ENCODE measurements at regions not wholly inside any gene's neighbourhood (a gene's known extent, or its start where the extent isn't known, plus 50 kb on each side); places are given as distances from the start of the nearest gene placed in this dataset.
"Not testable (repeated sequence)": the region's sequence is repeated elsewhere in the genome, so short reads cannot be mapped to it uniquely, and the experiment has no call there.

DNA sequence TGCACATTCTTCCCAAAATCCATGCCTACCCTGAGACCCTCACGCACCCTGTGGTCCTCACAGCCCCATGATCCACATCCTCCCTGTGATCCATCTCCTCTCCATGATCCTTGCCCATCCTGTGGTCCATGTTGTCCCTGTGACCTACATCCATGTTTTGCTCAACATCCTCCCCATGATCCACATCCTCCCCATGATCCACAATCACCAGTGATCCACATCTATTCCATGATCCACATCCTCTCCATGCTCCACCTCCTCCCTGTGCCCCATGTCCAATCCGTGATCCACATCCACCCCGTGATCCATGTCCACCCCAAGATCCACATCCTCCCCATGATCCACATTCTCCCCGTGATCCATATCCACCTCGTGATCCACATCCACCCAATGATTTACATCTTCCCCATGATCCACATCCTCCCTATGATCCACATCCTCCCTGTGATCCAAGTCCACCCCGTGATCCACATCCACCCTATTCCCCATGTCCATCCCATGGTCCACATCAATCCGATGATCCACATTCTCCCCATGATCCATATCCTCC is 281.2 kb downstream of the MYCN start:
- no peak for DNase-seq (ENCODE audit: low read depth)

DNA sequence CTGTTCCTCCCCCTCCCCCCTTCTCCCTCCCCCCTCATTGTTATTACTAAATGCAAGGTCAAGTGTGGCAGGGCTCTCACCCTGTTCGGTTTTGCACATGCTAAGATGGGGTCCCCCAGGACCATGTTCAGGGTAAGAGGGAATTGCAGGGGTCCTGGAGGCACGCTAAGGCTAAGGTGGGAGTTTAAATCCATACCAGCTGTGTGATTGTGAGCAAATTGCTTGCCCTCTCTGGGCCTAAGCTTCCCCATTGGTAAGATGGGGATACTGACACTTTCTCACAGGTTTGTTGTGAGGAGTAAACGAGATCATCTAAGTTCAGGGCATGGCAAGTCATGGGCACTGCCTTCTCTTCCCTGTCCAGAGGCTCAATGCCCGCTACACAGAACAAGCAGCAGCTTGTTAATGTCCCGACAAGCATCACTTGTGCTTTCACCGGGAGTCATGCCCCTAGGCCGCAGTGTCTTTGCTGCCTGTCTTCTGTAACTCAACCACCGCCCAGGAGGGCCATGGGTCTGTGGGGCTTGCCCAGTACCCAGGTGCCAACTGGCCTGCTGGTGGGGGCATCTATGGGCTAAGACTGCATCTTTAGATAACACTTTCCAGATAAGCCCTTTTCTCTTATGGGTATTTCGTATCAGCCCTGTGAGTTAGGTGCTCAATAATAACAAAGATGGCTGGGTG is 279.1 kb downstream of the MYCN start:
- DNase-seq (ENCODE audit: low read depth) = no peak

DNA sequence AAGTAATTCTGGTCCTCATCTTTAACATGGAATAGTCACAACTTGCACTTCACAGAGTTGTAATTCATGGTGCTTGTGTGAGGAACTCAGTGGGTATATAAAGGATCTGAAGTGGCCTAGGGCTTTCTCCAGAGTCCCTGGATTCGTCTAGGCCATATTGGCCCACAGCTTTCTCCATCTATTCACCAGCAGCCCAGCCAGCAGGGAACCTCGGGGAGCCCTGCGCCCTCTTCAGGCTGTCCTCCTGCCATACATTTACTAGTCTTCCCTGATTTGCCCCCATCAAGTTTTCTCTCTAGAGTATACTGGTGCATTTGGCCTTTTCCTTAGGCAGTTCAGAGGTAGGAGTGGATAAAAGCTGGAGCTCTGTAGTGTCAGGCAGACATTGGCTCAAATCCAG is 278.3 kb downstream of the MYCN start:
- DNase-seq (ENCODE audit: low read depth) = no peak

DNA sequence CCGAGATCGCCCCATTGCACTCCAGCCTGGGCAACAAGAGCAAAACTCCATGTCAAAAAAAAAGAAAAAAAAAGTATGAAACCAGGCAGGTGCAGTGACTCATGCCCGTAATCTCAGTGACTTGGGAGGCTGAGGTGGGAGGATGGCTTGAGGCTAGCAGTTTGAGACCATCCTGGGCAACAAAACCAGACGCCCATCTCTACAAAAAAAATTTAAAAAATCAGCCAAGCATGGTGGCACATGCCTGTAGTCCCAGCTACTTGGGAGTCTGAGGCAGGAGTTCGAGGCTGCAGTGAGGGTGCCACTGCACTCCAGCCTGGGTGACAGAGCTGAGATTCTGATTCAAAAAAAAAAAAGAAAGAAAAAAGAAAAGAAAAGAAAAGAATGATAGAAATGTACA is 277.8 kb downstream of the MYCN start:
- no peak for DNase-seq (ENCODE audit: low read depth)

DNA sequence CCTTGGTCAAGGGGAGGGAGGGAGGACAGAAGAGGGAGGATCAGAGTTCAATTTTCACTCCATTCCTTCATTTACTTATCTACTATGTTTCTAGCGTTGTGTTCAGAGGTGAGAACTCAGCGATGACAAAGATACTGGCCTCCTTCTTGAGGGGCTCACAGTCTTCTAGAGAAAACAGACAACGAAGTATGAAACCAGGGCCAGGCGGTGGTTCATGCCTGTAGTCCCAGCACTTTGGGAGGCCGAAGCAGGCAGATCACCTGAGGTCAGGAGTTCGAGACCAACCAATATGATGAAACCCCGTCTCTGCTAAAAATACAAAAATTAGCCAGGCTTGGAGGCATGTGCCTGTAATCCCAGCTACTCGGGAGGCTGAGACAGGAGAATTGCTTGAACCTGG is 277.4 kb downstream of the MYCN start:
- not testable (repeated sequence) for DNase-seq (ENCODE audit: low read depth)

DNA sequence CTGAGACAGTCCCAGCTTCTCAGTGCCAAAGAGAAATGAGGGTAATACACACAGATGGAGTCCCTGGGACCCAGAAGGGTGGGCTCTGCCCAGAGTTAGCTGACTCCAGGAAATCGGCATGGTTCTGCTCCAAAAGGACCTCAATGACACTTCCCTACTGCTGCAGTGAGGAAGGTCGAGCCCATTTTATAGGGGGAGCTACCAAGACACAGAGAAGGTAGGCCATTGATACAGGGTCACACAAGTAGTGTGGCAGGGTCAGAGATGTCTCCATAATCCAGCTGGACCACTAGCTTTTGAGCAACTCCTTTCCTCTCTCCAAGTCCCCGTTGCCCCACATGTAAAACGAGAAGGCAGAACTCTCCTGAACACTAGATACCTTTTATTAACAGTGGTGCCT is 276.9 kb downstream of the MYCN start:
- no peak for DNase-seq (ENCODE audit: low read depth)

DNA sequence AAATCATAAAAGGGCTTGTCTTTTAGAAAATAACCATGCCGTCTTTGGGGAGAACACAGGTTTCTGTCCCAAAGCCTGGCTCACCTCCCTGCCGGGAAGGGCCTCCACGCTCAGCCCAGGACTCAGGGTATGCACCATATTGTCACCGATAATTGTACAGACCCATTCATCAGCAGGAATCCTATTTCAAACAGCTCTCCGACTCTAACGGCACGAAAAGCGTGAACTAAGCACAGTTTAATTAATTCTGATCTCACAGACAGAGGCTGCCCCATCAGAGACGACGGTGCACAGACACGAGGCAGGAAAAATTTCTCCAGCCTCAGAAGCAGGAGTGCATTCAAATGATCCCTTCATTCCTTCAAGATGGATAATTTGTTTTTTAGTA is 276.2 kb downstream of the MYCN start:
- DNase-seq (ENCODE audit: low read depth) = no peak

DNA sequence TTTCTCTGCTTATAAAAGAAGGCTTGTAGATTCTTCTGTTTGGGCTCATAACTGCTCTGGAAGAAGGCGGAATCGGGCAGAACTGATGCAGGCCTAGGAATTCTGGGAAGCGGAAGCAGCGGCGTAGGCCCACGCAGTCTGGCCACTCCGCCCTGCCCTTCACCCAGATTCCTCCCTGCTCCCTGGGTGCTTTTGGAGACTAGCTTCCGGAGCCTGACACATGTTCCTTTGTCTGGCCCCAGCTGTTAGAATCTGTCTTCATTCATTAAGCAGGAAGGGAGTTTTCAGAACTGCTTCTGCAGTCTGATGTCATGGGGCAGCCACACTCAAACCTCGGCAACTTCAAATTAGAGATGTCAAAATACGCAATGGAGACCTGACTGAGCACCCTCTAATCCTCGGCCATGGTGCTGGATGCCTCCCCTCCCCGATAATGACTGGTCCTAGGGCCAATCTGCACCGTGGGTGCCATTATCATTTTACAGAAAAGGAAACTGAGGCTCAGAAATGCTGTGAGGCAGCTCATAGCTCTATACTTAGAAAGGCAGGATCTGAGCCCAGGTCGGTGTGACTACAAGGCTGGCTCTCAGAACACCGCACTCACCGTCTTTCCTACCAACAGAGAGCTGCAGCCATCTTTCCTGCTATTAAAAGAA is 275.7 kb downstream of the MYCN start:
- DNase-seq (ENCODE audit: low read depth) = no peak

DNA sequence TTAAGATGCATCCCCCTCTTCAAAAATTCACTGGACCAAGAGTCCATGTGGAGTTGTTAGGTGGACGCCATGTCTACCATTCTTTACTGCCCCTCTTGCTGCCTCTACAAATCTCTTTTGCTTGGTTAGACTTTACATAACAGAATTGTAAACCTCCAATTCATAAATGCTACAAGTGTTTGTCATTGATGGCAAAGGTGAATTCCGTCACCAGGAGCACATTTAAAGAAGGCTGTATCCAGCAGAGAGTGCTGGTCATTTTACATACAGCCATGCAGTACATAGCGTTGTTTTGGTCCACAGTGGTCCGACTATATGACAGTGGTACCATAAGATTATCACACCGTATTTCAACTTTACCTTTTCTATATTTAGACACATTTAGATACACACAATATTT is 274.5 kb downstream of the MYCN start:
- no peak for DNase-seq (ENCODE audit: low read depth)

DNA sequence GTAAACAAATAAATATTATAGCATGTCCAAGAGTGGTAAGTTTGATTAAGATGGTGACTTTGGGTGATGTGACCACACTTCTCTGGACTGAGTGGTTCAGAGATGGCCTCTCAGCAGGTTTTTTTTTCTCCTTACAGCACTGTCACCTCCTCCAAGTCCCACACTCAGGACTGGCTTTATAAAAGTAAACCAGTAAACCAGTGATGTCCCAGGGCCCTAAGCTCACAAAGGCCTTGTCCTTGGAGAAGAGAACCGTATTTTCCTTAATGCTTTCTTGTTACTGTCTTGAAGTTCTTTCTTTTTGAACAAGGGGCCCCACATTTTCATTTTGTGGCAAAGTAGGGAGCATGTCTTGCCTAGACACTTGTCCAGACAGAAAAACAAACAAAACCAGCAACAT is 274.0 kb downstream of the MYCN start:
- no peak for DNase-seq (ENCODE audit: low read depth)

DNA sequence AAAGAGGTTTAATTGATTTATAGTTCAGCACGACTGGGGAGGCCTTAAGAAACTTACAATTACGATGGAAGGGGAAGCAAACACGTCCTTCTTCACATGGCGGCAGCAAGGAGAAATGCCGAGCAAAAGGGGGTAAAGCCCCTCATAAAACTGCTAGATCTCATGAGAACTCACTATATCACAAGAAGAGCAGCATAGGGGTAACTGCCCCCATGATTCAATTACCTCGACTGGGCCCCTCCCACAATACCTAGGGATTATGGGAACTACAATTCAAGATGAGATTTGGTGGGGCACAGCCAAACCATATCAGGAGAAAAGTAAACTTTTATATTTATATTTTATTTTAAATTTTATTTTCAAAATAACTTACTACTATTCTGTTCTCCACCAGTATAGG is 272.0 kb downstream of the MYCN start:
- no peak for DNase-seq (ENCODE audit: low read depth)

DNA sequence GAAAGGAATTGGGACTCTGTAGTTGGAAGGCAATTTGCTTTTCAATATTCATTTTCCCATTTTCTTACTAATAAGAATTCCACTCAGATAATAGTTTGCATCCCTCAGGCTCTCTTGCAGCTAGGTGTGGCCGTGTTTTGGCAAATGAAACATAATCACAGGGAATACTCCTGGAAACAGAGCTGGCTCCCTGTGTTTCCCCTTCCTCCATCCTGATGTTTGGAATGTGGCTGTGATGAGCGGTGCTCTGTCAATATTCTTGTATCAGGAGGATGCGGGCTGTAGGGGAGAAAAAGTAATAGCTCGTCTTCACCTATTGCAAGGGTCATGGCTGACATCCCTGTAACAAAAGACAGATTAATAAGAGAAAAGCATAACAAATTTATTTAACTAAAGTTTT is 271.0 kb downstream of the MYCN start:
- DNase-seq (ENCODE audit: low read depth) = no peak

DNA sequence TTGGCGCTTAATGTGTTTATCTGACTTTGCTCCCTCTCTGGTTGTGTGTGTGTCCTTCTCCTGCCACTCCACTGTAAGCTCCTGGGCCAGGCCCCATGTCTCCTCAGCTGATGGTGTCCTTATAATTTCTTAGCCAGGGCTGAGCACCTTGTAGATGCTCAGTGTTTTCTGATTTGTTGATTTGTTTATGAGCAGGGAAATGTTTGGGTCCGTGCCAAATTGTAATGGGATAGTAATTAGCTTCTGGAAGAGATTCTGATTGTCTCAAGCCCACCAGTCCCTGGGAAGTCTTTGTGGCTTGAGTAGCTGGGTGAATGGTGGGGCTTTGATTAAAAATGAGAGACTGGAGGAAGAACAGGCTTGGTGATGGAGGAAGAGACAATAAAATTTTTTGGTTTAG is 270.5 kb downstream of the MYCN start:
- DNase-seq (ENCODE audit: low read depth) = no peak

DNA sequence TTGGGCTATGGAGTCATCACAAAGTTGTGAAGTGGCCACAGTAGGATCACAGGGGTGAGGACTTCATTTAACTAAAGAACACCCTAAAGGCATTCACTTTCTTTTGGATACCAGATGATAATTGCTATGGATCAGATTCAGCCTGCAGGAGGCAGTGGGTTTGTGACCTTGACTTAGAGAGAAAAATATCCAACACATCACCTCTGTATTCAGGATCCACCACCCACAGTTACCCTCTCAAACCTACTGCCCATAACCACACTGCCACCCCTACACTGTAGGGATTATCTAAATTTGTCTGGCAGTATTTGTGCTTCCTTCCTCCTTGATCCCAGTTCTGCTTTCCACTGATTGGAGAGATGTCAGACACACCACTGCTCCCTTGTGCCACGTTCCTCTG is 269.4 kb downstream of the MYCN start:
- DNase-seq (ENCODE audit: low read depth) = no peak

DNA sequence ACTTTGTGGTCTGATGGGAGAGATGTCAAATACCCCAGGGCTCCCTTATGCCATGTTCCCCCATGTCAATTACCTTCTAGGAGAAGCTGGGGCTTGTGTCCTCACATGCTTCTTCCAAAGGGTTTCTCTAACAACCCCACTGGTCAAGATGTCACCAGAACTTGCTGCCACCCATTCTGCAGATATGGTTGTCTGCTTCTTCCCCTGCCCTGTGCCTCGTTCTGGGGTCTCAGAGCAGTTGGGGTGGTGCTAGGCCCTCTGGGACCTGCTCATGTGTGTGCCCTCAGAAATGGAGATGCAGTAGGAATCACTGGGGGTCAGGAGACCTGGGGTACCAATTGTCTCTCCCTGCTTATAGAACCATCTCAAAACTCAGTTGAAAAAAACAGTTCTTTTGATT is 268.6 kb downstream of the MYCN start:
- no peak for DNase-seq (ENCODE audit: low read depth)

DNA sequence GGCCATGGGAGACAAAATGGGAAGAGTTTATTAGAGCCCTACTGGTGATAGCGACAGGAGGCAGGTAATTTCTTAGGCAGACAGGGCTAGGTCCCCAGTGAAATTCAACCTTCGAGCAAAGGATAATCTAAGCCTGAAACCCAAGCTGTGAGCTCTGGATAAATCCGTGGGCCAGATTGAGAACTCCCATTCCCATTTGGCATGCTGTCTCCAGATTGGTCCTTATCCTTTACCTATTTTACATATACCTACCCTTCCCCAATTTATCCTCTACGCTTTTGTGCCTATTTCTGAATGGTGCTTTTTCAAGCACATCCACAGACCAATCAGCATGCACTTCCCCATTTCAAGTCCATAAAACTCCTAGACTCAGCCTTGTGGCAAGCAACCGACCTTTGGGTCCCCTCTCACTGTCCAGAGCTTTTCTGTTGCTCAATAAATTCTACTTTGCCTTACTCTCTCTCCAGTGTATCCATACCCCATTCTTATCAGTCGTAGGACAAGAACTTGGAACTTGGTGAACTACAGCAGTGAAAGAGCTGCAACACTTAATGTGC is 268.0 kb downstream of the MYCN start:
- no peak for DNase-seq (ENCODE audit: low read depth)

DNA sequence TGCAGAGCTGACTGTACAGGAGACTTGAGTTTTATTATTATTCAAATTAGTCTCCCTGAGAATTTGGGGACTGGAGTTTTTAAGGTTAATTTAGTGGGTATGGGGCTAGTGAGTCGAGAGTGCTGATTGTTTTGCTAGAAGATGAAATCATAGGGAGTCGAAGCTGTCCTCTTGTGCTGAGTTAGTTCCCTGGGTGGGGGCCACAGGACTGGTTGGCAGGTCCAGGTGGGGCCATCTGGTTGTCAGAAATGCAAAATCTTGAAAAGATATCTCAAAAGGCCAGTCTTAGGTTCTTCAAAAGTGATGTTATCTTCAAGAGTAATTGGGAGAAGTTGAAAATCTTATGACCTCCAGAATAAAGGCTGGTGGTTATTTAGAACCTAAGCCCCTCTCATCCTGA is 267.3 kb downstream of the MYCN start:
- DNase-seq (ENCODE audit: low read depth) = no peak

DNA sequence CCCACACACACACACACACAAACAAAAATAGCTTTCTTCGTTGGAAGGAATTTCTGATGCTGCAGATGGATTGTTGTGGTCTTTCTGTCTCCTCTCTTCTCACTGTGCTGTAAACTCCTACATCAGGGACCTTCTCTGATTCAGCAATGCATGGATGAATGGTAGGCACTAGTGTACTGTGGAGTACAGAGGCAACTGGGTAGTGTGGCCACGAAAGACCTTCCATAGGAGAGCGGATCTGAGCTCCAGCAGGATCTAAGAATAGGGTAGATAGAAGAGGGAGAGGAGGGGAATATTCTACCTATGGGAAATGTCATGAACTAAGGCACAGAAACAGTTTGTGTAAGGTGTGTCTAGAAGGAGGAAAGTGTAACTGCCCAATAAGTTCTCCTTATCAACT is 266.8 kb downstream of the MYCN start:
- DNase-seq (ENCODE audit: low read depth) = no peak

DNA sequence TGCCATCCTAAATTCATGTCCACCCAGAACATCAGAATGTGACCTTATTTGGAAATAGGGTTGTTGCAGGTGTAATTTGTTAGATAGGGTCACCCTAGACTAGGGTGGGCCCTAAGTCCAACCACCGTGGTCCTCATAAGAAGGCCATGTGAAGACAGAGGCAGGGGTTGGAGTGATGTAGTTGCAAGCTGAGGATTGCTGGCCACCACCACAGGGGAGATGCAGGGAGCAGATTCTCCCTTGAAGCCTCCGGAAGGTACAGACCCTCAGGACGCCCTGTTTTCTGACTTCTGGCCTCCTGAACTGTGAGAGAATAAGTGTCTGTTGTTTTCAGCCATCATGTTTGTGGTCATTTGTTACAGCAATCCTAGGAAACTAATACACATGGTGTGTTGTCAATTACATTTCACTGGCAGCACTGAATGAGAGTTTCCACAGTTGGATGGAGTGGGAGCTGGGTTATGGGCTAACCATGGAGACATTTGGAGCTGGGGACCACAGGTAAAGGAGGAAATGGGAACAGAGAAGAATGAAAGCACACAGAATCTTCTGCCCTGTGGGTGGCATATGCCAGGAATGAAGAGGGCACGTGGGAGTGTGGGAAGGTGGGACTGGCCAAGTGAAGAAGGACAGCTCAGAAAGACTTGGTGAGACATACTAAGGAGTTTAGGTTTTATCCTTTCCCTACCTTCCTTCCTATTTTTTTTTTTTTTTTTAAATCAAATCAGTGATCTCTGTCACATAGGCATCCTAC is 266.0 kb downstream of the MYCN start:
- no peak for DNase-seq (ENCODE audit: low read depth)

DNA sequence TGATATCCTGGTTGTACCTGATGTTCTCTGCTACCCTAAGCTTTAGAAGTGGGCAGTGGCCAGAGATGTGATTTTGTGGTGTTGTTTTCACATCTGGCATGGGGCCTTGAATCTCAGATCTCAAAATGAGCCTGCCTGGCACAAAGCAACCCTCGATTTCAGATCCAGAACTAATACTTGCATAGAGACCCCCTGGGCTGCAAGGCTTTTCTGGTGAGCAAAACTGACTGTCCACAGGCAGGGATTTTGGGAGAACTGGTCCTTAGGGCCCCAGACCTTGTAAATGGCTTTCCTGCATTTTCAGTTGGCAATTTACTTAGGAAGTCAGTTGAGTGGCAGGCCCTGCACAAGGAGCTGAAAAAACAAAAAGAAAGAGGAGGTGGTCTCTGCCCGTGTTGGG is 265.3 kb downstream of the MYCN start:
- DNase-seq (ENCODE audit: low read depth) = no peak

DNA sequence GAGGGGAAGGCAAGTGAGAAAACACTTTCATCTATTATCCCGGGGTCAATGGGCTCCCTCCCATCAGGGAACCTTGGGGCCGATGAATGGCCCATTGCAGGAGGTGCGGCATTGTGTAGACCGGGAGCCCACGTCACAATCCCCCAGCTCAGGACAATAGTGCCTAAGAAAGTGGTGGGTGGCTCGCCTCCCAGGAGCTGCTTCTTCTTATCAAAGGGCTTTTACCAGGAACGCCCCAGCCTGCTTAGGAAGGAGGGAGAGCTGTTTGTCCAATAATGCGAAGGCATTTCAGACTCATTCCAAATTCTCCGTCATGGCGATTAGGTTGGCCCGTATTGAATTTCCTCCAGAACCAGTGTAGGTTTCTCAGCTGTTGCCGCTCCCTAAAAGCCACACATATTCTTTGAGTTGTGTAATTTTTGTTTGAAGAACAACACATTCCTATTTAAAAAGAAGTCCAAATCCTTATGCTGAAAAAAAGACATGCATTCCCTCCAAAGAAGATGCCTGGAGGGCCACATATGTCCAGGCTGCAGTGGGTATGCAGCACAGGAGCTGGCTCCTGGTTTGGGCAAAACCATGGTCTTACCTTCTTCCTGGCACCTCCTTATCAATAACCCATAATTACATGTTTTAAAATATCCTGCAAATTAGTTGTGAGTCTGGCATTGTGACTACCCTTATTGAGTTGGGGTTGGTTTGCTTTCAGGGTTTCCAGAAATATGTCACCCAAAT is 264.7 kb downstream of the MYCN start:
- DNase-seq (ENCODE audit: low read depth) = no peak

DNA sequence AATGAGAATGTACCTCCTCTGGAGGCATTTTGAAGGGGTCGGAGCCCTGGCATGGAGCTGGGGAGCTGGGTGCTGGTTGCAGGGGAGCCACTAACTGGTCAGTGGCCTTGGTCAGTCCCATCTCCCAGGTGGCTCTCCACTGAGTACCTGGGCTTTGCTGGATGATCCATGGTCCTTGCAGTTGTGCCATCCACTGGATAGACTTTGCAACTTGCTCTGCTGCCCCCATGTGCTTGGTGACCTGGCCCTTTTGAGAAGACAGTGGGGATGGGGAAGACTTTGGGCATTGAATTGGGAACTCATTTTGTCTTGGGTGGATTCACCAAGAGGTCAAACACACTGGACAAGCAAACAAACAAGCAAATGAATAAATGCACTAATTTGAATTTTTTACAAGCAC is 263.9 kb downstream of the MYCN start:
- no peak for DNase-seq (ENCODE audit: low read depth)

Measured in stimulated activated CD8-positive, alpha-beta memory T cell treated with anti-CD3 and anti-CD28 coated beads, Interleukin-15, amount 100 ng/mL, for 1 hour (primary cell).